Spleen (tissue), 11 donors: ENCODE measurements at regions not wholly inside any gene's neighbourhood (a gene's known extent, or its start where the extent isn't known, plus 50 kb on each side); places are given as distances from the start of the nearest gene placed in this dataset.

Experiments used
- DNase-seq: peaks from one replicate; pipeline ENCODE4 v3.0.0-alpha.2; 2020
- H3K27ac ChIP-seq, 8 donors: fragments of 200-600 bp; sonication (generic) in 7 of 8; 1 replicate in 4 of 8; 2 replicates in 4 of 8; pipeline versions ENCODE4 v1.5.0 to v1.8.0; 2016 to 2021; ENCODE audit warnings: inconsistent platforms in 4 of 8, mild to moderate bottlenecking in 4 of 8, moderate library complexity in 1 of 8
- H3K27me3 ChIP-seq, 7 donors: fragments of 200-600 bp; sonication (generic) in 6 of 7; replicated peaks in 1 of 7; 1 replicate in 4 of 7; 2 replicates in 3 of 7; pipeline versions ENCODE4 v1.5.0 to v1.8.0; 2016 to 2021; ENCODE audit warnings: inconsistent platforms in 3 of 7, mild to moderate bottlenecking in 1 of 7
- H3K36me3 ChIP-seq, 6 donors: fragments of 200-600 bp; sonication (generic) in 5 of 6; 1 replicate in 4 of 6; 2 replicates in 2 of 6; pipeline versions ENCODE4 v1.5.0 to v1.8.0; 2016 to 2021; ENCODE audit warnings: inconsistent platforms in 2 of 6
- H3K4me1 ChIP-seq, 6 donors: fragments of 200-600 bp; sonication (generic) in 5 of 6; 1 replicate in 3 of 6; 2 replicates in 3 of 6; pipeline versions ENCODE4 v1.5.0 to v1.8.0; 2016 to 2021; ENCODE audit warnings: inconsistent platforms in 3 of 6
- H3K4me3 ChIP-seq, 8 donors: fragments of 200-600 bp; sonication (generic) in 7 of 8; 1 replicate in 4 of 8; 2 replicates in 4 of 8; pipeline versions ENCODE4 v1.5.0 to v1.8.0; 2016 to 2021; ENCODE audit warnings: inconsistent platforms in 4 of 8, mild to moderate bottlenecking in 4 of 8, moderate library complexity in 2 of 8
- H3K9me3 ChIP-seq, 8 donors: fragments of 200-600 bp; sonication (generic) in 7 of 8; 1 replicate in 4 of 8; 2 replicates in 4 of 8; pipeline versions ENCODE4 v1.5.0 to v1.8.0; 2016 to 2021; ENCODE audit warnings: inconsistent platforms in 4 of 8
- POLR2A ChIP-seq, 3 donors: fragments of 450-650 bp; IDR thresholded peaks; one replicate each; pipeline ENCODE4 v1.5.1; 2017; ENCODE audit warnings: antibody characterized with exemption in 3 of 3, mild to moderate bottlenecking in 1 of 3
- POLR2AphosphoS5 ChIP-seq, 3 donors: sonication (generic); formaldehyde crosslinking; IDR thresholded peaks; one replicate each; pipeline ENCODE4 v1.5.1; 2017; ENCODE audit warnings: antibody characterized with exemption in 3 of 3
- WGBS, 5 donors: extraction: QIAGEN DNeasy Blood & Tissue Kit in 3 of 5; methylation state at CpG; one replicate each; pipeline versions ENCODE4 v1.1.5 to v1.1.7; 2013 to 2018; 5-methylcytosine and 5-hydroxymethylcytosine counted together
- intact Hi-C: fragments of 100-400 bp; cut with DNase I; formaldehyde crosslinking; loops from one replicate; pipeline ENCODE4 v1.15.0; 2023; ENCODE audit warnings: low total_unique reads
- TF ChIP-seq, protein P1 (sequence below), 11 experiments: fragments of 200-600 bp in 7 of 11; fragments of 450-650 bp in 4 of 11; sonication (generic) in 4 of 11; IDR thresholded peaks in 8 of 11; conservative IDR thresholded peaks in 3 of 11; 1 replicate in 7 of 11; 2 replicates in 4 of 11; pipeline versions ENCODE4 v1.4.0 to v1.8.0; 2016 to 2021; ENCODE audit warnings: antibody characterized with exemption in 11 of 11, inconsistent platforms in 4 of 11, mild to moderate bottlenecking in 1 of 11
- donor health status: healthy with polysubstance abuse.
- donor health status: DM: no; HTN: no; CAD: no; lungs with moderate emphysema.
- donor health status: DM: no; HTN: no; CAD: no.
- donor health status: Bipolar disorder and iron deficiency.
- donor health status: healthy.
- donor health status: DM: no; HTN: no; CAD: no.
- donor health status: DM: yes; HTN: yes; CAD: no.

DNA sequence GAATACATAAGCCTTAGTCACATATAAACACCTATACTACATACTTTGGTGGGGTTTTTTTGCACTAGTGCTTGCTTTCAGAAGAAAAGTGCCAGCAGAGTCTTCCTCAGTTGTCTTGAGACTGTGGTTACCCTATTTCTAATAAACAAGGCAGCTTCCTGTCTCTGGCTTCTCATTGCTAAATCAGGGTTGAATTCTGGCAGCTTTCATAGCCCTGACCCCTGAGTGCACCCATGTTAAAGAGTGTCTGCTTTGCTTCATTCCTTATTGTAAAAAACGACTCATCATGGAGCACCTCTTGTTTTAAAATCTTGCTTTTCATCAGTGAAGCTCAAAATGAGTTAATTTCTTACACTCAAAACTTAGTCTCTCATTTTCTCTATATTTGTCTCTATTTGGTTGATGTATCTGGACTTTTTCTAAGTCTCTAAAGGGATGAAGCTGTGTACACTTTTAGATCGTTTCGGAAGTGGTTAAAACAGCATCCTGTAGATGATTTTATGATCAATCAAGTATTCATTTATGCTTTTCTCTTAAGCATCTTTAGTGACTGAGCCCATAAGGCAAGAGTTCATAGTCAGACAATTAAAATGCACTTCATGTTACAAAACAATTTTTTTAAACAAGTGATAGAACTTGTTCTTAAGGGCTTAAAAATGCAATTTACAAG, 72.1 kb downstream of the KLF12 start:
- peak overlapping the region in 1 of 8 donors; percentile 48 for H3K4me3 ChIP-seq
- DNase-seq, result no peak
- TF ChIP-seq POLR2AphosphoS5 (IDR thresholded peaks at IDR 0.05) (peak in 1 of 3 donors; percentile 44), POLR2A (IDR thresholded peaks at IDR 0.05) (no peak)
- TF ChIP-seq, protein P1, sequence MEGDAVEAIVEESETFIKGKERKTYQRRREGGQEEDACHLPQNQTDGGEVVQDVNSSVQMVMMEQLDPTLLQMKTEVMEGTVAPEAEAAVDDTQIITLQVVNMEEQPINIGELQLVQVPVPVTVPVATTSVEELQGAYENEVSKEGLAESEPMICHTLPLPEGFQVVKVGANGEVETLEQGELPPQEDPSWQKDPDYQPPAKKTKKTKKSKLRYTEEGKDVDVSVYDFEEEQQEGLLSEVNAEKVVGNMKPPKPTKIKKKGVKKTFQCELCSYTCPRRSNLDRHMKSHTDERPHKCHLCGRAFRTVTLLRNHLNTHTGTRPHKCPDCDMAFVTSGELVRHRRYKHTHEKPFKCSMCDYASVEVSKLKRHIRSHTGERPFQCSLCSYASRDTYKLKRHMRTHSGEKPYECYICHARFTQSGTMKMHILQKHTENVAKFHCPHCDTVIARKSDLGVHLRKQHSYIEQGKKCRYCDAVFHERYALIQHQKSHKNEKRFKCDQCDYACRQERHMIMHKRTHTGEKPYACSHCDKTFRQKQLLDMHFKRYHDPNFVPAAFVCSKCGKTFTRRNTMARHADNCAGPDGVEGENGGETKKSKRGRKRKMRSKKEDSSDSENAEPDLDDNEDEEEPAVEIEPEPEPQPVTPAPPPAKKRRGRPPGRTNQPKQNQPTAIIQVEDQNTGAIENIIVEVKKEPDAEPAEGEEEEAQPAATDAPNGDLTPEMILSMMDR (IDR thresholded peaks at IDR 0.05 in 8 of 11, conservative IDR thresholded peaks at IDR 0.05 in 3 of 11), result no peak
- H3K27me3 ChIP-seq, result no peaks in the 10 kb centered on the region
- H3K9me3 ChIP-seq, result no peaks in the 10 kb centered on the region
- intact Hi-C loops, result no loop called here
- no peaks in the 10 kb centered on the region for H3K36me3 ChIP-seq
- H3K27ac ChIP-seq, result peak overlapping the region; percentile 44 to 86 (median 76)
- 21 to 31% (median 26%) methylated on average over 3 of the region's 3 CpGs for WGBS, 5 donors
- H3K4me1 ChIP-seq, result peaks cover 23 to 91% (median 50%) of the 10 kb centered on the region in 6 donors

- Histone ChIP-seq H3K36me3 (no peaks in the 10 kb centered on the region), H3K9me3 (no peaks in the 10 kb centered on the region), H3K27ac (peak overlapping the region in 3 of 8 donors; percentile 8 to 38 (median 15)), H3K27me3 (no peaks in the 10 kb centered on the region), H3K4me3 (no peak overlapping the region), H3K4me1 (peaks cover 11 to 78% (median 31%) of the 10 kb centered on the region in 6 donors)
- TF ChIP-seq, protein P1 (IDR thresholded peaks at IDR 0.05 in 8 of 11, conservative IDR thresholded peaks at IDR 0.05 in 3 of 11), result no peak
- no peak for TF ChIP-seq POLR2AphosphoS5 (IDR thresholded peaks at IDR 0.05)
- no peak for TF ChIP-seq POLR2A (IDR thresholded peaks at IDR 0.05)
- DNase-seq, result no peak
- WGBS, 5 donors, result 55 to 69% (median 66%) methylated on average over 5 of the region's 5 CpGs
- intact Hi-C loops, result no loop called here
Measured at GRCh38 chr13:74056801-74057542, 77.2 kb downstream of the KLF12 start.

DNA sequence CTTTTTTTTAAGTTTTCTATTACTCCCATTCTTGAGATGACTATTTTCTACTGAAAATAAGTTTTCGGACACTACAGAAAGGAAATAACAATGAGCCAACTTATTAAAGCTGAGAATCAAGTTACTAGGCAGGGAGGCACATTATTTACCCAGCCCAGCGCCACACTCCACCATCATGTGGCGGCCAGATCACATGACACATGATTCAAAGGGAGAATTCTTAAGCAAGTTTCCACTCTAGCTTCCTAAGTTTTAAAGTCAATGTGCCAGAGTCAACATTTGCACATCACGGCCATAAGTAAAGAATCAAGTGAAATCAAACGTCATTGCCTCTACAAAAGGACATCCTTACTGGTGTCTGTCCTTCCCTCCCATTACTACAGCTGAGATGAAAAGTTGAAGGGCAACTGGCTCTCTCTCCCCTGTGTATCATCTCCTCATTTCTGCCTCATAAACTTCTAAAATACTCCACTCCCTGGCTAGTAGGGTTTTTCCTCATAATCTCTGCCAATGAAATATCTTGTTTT, 81.7 kb downstream of the KLF12 start:
- 90 to 95% (median 93%) methylated on average over 5 of the region's 5 CpGs for WGBS, 5 donors
- intact Hi-C loops, result no loop called here
- no peak overlapping the region for H3K4me3 ChIP-seq
- H3K27me3 ChIP-seq, result no peaks in the 10 kb centered on the region
- H3K9me3 ChIP-seq, result no peaks in the 10 kb centered on the region
- no peaks in the 10 kb centered on the region for H3K36me3 ChIP-seq
- TF ChIP-seq POLR2AphosphoS5 (IDR thresholded peaks at IDR 0.05), result no peak
- TF ChIP-seq, protein P1 (IDR thresholded peaks at IDR 0.05 in 8 of 11, conservative IDR thresholded peaks at IDR 0.05 in 3 of 11), result no peak
- TF ChIP-seq POLR2A (IDR thresholded peaks at IDR 0.05), result no peak
- no peak for DNase-seq
- no peak overlapping the region for H3K27ac ChIP-seq
- peaks cover 0 to 64% (median 21%) of the 10 kb centered on the region in 6 donors for H3K4me1 ChIP-seq

DNA sequence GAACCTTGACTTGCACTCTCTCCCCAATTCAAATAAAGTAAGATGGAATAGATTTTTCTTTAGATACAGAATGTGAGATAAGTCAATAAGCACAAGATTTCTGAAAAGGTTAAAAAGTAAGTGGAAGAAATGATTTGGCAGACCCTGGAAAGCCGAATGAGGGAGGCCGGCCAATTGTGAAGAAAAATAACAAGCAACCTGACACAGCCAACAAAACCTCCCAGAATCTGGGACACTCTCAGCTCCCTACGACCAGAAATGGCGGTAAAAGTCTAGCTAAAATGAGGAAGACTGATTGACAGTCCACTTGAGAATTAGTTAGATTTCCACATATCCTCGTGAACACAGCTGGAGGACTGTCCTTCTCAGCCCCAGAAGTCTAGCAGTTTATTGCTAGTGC, 85.4 kb downstream of the KLF12 start:
- 77 to 93% (median 89%) methylated on average over 5 of the region's 5 CpGs for WGBS, 5 donors

More for the DNA sequence above, 85.4 kb downstream of the KLF12 start:
- H3K36me3 ChIP-seq, result no peaks in the 10 kb centered on the region
- intact Hi-C loops, result no loop called here
- no peaks in the 10 kb centered on the region for H3K27me3 ChIP-seq
- no peaks in the 10 kb centered on the region for H3K9me3 ChIP-seq
- DNase-seq, result no peak
- peaks cover 0 to 32% (median 10%) of the 10 kb centered on the region in 6 donors for H3K4me1 ChIP-seq
- no peak overlapping the region for H3K4me3 ChIP-seq
- TF ChIP-seq, protein P1 (IDR thresholded peaks at IDR 0.05 in 8 of 11, conservative IDR thresholded peaks at IDR 0.05 in 3 of 11), result no peak
- TF ChIP-seq POLR2AphosphoS5 (IDR thresholded peaks at IDR 0.05) (no peak), POLR2A (IDR thresholded peaks at IDR 0.05) (no peak)
- no peak overlapping the region for H3K27ac ChIP-seq
